ENCODE measurements at regions not wholly inside any gene's neighbourhood (a gene's known extent, or its start where the extent isn't known, plus 50 kb on each side); places are given as distances from the start of the nearest gene placed in this dataset.
A peak's percentile ranks its signal among the peaks of the same experiment; 100 is the strongest.

- Mint-ChIP-seq H3K27ac (no peak overlapping the region), H3K27me3 (peaks cover 4% of the 10 kb centered on the region), H3K4me3 (no peak overlapping the region), H3K36me3 (ENCODE audit: low read depth) (no peaks in the 10 kb centered on the region), H3K9me3 (peaks cover 12% of the 10 kb centered on the region), H3K4me1 (no peaks in the 10 kb centered on the region)
- no peak for DNase-seq
- intact Hi-C loops (cut with micrococcal nuclease): no loop called here
Measured at GRCh38 chr2:48017136-48017535, 110.8 kb upstream of the FBXO11 start.

- H3K36me3 Mint-ChIP-seq (ENCODE audit: low read depth): no peaks in the 10 kb centered on the region
- no peak for DNase-seq
- no peak overlapping the region for H3K4me3 Mint-ChIP-seq
- H3K27ac Mint-ChIP-seq: no peak overlapping the region
- peaks cover 12% of the 10 kb centered on the region for H3K9me3 Mint-ChIP-seq
- no peaks in the 10 kb centered on the region for H3K4me1 Mint-ChIP-seq
- peaks cover 6% of the 10 kb centered on the region for H3K27me3 Mint-ChIP-seq
- intact Hi-C loops (cut with micrococcal nuclease): no loop called here
Measured at GRCh38 chr2:48018480-48018879, 112.2 kb upstream of the FBXO11 start.

- Mint-ChIP-seq H3K4me1 (no peaks in the 10 kb centered on the region), H3K9me3 (no peaks in the 10 kb centered on the region), H3K36me3 (ENCODE audit: low read depth) (no peaks in the 10 kb centered on the region), H3K4me3 (no peak overlapping the region), H3K27me3 (peaks cover 6% of the 10 kb centered on the region), H3K27ac (no peak overlapping the region)
- peak; percentile 25 for DNase-seq
- intact Hi-C loops (cut with micrococcal nuclease): no loop called here
Measured at GRCh38 chr2:48026865-48027264, 120.6 kb upstream of the FBXO11 start.

GRCh38 chr2:48032765-48033164 is 126.5 kb upstream of the FBXO11 start:
- intact Hi-C loops (cut with micrococcal nuclease): no loop called here
- H3K36me3 Mint-ChIP-seq (ENCODE audit: low read depth): peaks cover 2% of the 10 kb centered on the region
- no peak overlapping the region for H3K4me3 Mint-ChIP-seq
- H3K27me3 Mint-ChIP-seq: peaks cover 2% of the 10 kb centered on the region
- no peak overlapping the region for H3K27ac Mint-ChIP-seq
- H3K4me1 Mint-ChIP-seq: no peaks in the 10 kb centered on the region
- no peaks in the 10 kb centered on the region for H3K9me3 Mint-ChIP-seq
- DNase-seq: no peak

GRCh38 chr2:48034295-48034694 is 128.0 kb upstream of the FBXO11 start:
- Mint-ChIP-seq H3K27ac (no peak overlapping the region), H3K27me3 (no peaks in the 10 kb centered on the region), H3K4me3 (no peak overlapping the region), H3K36me3 (ENCODE audit: low read depth) (peaks cover 2% of the 10 kb centered on the region), H3K4me1 (no peaks in the 10 kb centered on the region), H3K9me3 (no peaks in the 10 kb centered on the region)
- no peak for DNase-seq
- intact Hi-C loops (cut with micrococcal nuclease): no loop called here

GRCh38 chr2:48036312-48036711 is 130.0 kb upstream of the FBXO11 start:
- no peaks in the 10 kb centered on the region for H3K4me1 Mint-ChIP-seq
- no peak for DNase-seq
- H3K36me3 Mint-ChIP-seq (ENCODE audit: low read depth): peaks cover 2% of the 10 kb centered on the region
- no peak overlapping the region for H3K27ac Mint-ChIP-seq
- no peak overlapping the region for H3K4me3 Mint-ChIP-seq
- H3K27me3 Mint-ChIP-seq: no peaks in the 10 kb centered on the region
- no peaks in the 10 kb centered on the region for H3K9me3 Mint-ChIP-seq
- intact Hi-C loops (cut with micrococcal nuclease): no loop called here

GRCh38 chr2:48039209-48039990 is 133.1 kb upstream of the FBXO11 start:
- Mint-ChIP-seq H3K36me3 (ENCODE audit: low read depth) (peaks cover 2% of the 10 kb centered on the region), H3K27me3 (no peaks in the 10 kb centered on the region), H3K27ac (no peak overlapping the region), H3K4me3 (no peak overlapping the region), H3K4me1 (no peaks in the 10 kb centered on the region), H3K9me3 (peaks cover 6% of the 10 kb centered on the region)
- intact Hi-C loops (cut with micrococcal nuclease): no loop called here
- DNase-seq: no peak

GRCh38 chr2:48043131-48043700 is 136.9 kb upstream of the FBXO11 start:
- peaks cover 6% of the 10 kb centered on the region for H3K9me3 Mint-ChIP-seq
- no peak overlapping the region for H3K4me3 Mint-ChIP-seq
- DNase-seq: peak; percentile 23
- no peaks in the 10 kb centered on the region for H3K27me3 Mint-ChIP-seq
- H3K27ac Mint-ChIP-seq: no peak overlapping the region
- intact Hi-C loops (cut with micrococcal nuclease): no loop called here
- no peaks in the 10 kb centered on the region for H3K36me3 Mint-ChIP-seq (ENCODE audit: low read depth)
- no peaks in the 10 kb centered on the region for H3K4me1 Mint-ChIP-seq

GRCh38 chr2:48043746-48044145 is 137.4 kb upstream of the FBXO11 start:
- Mint-ChIP-seq H3K36me3 (ENCODE audit: low read depth) (no peaks in the 10 kb centered on the region), H3K4me1 (no peaks in the 10 kb centered on the region), H3K27ac (no peak overlapping the region), H3K9me3 (peaks cover 6% of the 10 kb centered on the region), H3K27me3 (no peaks in the 10 kb centered on the region), H3K4me3 (no peak overlapping the region)
- peak; percentile 24 for DNase-seq
- intact Hi-C loops (cut with micrococcal nuclease): no loop called here

GRCh38 chr2:48045613-48046012 is 139.3 kb upstream of the FBXO11 start:
- H3K36me3 Mint-ChIP-seq (ENCODE audit: low read depth): no peaks in the 10 kb centered on the region
- no peaks in the 10 kb centered on the region for H3K4me1 Mint-ChIP-seq

GRCh38 chr2:48048476-48049171 is 142.3 kb upstream of the FBXO11 start:
- Mint-ChIP-seq H3K27ac (no peak overlapping the region), H3K4me1 (no peaks in the 10 kb centered on the region), H3K4me3 (no peak overlapping the region), H3K36me3 (ENCODE audit: low read depth) (no peaks in the 10 kb centered on the region), H3K27me3 (no peaks in the 10 kb centered on the region), H3K9me3 (peaks cover 4% of the 10 kb centered on the region)
- peak; percentile 14 for DNase-seq
- intact Hi-C loops (cut with micrococcal nuclease): no loop called here

More at GRCh38 chr2:48045613-48046012, 139.3 kb upstream of the FBXO11 start:
- H3K27ac Mint-ChIP-seq: no peak overlapping the region
- H3K27me3 Mint-ChIP-seq: no peaks in the 10 kb centered on the region
- H3K9me3 Mint-ChIP-seq: peaks cover 6% of the 10 kb centered on the region
- H3K4me3 Mint-ChIP-seq: no peak overlapping the region
- intact Hi-C loops (cut with micrococcal nuclease): no loop called here
- peak; percentile 6 for DNase-seq

- Mint-ChIP-seq H3K4me3 (no peak overlapping the region), H3K9me3 (peaks cover 4% of the 10 kb centered on the region), H3K4me1 (no peaks in the 10 kb centered on the region), H3K36me3 (ENCODE audit: low read depth) (no peaks in the 10 kb centered on the region), H3K27ac (no peak overlapping the region), H3K27me3 (no peaks in the 10 kb centered on the region)
- intact Hi-C loops (cut with micrococcal nuclease): no loop called here
- peak; percentile 8 for DNase-seq
Measured at GRCh38 chr2:48049371-48049770, 143.1 kb upstream of the FBXO11 start.

GRCh38 chr2:48050711-48051110 is 144.4 kb upstream of the FBXO11 start:
- H3K27me3 Mint-ChIP-seq: no peaks in the 10 kb centered on the region
- no peak overlapping the region for H3K4me3 Mint-ChIP-seq
- H3K36me3 Mint-ChIP-seq (ENCODE audit: low read depth): no peaks in the 10 kb centered on the region
- H3K4me1 Mint-ChIP-seq: no peaks in the 10 kb centered on the region
- intact Hi-C loops (cut with micrococcal nuclease): no loop called here
- H3K27ac Mint-ChIP-seq: no peak overlapping the region
- peaks cover 4% of the 10 kb centered on the region for H3K9me3 Mint-ChIP-seq
- DNase-seq: peak; percentile 23

- Mint-ChIP-seq H3K27ac (no peak overlapping the region), H3K36me3 (ENCODE audit: low read depth) (no peaks in the 10 kb centered on the region), H3K4me3 (no peak overlapping the region), H3K4me1 (no peaks in the 10 kb centered on the region), H3K27me3 (peaks cover 1% of the 10 kb centered on the region), H3K9me3 (no peaks in the 10 kb centered on the region)
- no peak for DNase-seq
- intact Hi-C loops (cut with micrococcal nuclease): no loop called here
Measured at GRCh38 chr2:48059975-48060374, 153.7 kb upstream of the FBXO11 start.
